HG02981 (cell line): ENCODE measurements at regions not wholly inside any gene's neighbourhood (a gene's known extent, or its start where the extent isn't known, plus 50 kb on each side); places are given as distances from the start of the nearest gene placed in this dataset.
"Not testable (repeated sequence)": the region's sequence is repeated elsewhere in the genome, so short reads cannot be mapped to it uniquely, and the experiment has no call there.

ENCODE experiments used
- ATAC-seq: cut with Tn5 transposase; IDR thresholded peaks from one replicate; pipeline ENCODE4 v1.9.1; 2021; ENCODE audit warnings: mild to moderate bottlenecking, moderate library complexity; ENCODE audit not compliant: unreplicated experiment

DNA sequence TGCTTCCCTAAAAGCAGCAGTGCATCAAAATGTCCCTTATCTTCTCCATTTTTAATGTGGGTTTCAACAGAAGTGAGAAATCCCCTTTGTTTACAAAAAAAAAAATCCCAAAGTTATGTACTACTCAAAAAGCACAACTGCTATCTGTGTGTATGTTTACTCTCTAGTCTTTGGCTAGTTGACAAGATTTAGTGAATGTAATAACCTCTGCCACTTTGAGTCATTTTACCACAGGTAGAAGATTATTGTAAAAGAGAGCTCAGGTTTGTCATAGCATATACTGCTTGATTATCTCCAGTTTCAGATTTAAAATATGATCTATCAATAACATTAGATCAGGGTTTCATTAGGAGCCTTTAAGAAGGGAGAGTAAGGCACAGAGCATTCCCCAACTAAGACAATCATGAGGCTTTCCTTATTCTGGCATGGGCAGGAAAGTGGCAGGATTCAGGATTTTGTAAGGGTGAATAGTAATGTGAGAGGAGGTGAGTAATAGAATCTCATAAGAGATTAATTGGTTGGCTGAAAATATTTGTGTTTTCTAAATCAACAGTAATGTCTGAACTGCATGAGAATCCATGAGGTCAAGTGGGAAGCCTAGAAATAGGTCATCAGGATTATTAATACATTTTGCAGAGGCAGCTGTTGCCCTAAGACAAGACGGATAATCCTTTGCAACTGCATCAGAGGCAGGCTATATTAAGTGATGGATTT lies 1780.3 kb upstream of the LRRTM1 start:
- no peak for ATAC-seq

DNA sequence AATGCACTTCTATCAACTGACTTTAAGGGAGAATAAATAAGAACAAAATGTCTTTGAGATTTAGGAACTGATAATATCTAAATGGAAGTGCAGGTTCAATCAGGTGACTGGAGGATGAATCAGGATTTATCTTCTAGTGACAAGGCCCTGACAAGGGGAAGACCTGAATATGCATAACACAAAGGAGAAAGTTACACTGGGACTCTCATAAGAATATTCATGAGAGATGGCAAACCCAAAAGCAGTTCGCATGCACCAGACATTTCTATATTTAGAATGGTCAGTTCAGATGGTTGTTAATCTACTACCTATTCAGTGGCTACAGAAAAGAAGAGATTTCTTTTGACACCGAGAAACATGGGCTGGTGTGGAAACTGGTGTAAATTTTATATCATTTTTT lies 1771.3 kb upstream of the LRRTM1 start:
- no peak for ATAC-seq

- no peak for ATAC-seq
Observed at GRCh38 chr2:82062463-82062862, 1757.9 kb upstream of the LRRTM1 start.

DNA sequence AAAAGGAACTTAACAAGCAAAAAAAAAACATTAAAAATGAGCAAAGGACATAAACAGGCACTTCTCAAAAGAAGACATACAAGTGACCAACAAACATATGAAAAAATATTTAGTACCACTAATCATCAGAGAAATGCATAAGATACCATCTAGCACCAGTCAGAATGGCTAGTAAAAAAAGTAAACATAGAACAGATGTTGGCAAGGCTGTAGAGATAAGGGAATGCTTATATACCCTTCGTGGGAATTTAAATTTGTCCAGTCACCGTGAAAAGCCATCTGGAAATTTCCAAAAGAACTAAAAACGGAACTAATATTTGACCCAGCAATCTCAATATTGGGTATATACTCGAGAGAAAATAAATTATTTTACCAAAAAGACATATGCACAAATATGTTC lies 1751.3 kb upstream of the LRRTM1 start:
- no peak for ATAC-seq

GRCh38 chr2:82043867-82044266 lies 1739.3 kb upstream of the LRRTM1 start:
- ATAC-seq, result no peak

GRCh38 chr2:82027921-82028615 lies 1723.5 kb upstream of the LRRTM1 start:
- no peak for ATAC-seq

GRCh38 chr2:82023710-82024109 lies 1719.2 kb upstream of the LRRTM1 start:
- no peak for ATAC-seq

GRCh38 chr2:82013641-82014040 lies 1709.1 kb upstream of the LRRTM1 start:
- no peak for ATAC-seq

DNA sequence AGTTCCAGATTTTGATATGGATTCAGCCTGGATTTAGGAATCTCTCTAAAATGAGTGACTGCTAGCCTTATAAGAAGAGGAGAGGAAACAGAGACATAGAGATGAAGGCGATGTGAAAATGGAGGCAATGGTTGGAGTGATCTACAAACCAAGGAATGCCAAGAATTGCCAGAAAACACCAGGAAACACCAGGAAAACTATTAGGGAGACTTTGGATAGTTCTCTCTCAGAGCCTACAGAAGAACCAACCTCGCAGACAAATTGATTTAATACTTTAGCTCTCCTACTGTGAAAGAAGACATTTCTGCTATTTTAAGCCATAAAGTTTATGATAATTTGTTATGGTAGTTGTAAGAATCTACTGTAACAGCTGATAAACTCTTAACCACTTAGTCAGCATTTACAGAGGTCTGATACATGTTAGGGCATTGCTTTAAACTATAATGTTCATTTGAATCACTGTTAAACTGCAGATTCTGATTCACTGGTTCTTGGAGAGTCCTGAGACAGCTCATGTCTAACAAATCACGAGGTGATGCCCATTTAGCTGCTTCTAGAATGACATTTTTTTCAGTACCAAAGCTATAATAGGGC lies 1702.6 kb upstream of the LRRTM1 start:
- ATAC-seq, result no peak

DNA sequence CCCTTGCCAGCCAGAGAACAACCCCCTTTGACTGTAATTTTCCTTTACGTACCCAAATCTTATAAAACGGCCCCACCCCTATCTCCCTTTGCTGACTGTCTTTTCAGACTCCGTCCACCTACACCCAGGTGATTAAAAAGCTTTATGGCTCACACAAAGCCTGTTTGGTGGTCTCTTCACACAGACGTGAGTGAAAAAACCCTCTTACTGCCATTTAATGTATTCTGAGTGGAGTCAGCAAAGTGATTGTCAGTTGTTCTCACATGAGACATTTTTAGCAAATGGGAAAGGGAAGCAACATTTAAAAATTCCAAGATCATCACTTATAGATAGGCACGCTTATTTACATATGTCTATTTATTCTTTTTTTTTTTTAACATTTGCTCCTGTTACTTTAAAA lies 1701.3 kb upstream of the LRRTM1 start:
- ATAC-seq, result not testable (repeated sequence)

DNA sequence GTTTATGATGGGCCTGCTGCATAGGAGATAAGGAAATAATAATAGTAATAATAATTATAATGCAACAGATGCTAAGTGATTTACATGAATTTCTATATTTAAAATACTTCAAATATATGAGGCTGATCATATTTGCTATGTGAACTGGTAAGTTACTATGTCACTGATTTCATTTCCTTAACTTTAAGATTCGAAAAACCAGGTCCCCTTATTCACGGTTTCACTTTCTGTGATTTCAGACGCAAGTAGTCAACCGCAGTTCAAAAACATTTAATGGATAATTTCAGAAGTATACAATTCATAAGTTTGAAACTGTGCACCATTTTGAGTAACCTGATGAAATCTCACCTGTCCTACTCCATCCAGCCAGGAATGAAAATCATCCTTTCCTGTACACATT lies 1697.1 kb upstream of the LRRTM1 start:
- no peak for ATAC-seq

DNA sequence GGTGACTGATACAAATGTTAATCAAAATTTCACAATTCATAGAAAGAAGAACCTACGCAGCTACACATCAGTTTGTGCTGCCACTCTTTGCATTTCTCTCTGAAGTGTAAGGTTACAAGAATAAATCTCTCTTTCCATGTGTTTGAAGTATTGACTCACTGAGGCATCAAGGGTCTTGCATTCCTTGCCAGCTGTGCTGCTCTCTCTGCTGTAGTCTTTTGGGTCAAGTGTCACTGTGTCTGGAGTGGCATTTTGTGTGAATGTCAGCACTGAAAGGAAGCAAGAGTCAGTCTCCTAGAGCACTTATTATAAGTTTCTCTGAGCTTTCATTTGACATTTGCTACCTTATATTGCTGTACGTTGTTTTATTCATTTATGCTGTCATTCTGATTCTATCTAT lies 1696.1 kb upstream of the LRRTM1 start:
- ATAC-seq, result no peak

GRCh38 chr2:81996332-81996731 lies 1691.8 kb upstream of the LRRTM1 start:
- ATAC-seq, result no peak

- no peak for ATAC-seq
Observed at GRCh38 chr2:81991282-81991681, 1686.7 kb upstream of the LRRTM1 start.

DNA sequence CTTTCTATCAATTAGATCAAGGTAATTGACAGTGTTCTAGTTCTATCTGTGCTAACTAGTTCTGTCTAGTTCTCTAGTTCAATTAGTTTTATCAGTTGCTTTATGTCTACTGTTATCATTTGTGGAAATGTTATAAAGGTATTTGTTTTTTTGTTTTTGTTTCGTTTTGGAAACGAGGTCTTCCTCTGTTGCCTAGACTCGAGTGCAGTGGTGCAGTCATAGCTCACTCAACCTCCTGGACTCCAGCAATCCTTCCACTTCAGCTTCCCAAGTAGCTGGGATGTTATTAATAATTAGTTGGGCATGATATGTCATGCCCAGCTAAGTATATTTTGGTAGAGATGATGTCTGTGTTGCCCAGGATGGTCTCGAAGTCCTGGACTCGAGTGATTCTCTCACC lies 1682.8 kb upstream of the LRRTM1 start:
- no peak for ATAC-seq

DNA sequence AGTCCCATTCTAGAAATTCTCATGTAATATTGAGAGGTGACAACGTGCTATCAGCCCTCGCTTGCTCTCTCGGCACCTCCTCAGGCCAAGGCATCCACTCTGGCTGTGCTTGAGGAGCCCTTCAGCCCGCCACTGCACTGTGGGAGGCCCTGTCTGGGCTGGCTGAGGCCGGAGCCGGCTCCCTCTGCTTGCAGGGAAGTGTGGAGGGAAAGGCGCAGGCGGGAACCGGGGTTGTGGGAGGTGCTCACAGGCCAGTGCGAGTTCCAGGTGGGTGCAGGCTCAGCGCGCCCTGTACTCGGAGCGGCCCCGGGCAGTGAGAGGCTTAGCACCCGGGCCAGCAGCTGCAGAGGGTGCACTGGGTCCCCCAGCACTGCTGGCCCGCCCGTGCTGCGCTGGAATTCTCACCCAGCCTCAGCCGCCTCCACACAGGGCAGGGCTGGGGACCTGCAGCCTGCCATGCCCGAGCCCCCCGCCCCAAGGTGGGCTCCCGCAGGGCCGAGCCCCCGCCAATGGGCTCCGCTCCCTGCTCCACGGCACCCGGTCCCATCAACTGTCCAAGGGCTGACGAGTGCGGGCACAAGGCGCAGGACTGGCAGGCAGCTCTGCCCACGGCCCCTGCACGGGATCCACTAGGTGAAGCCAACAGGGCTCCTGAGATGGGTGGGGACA lies 1680.6 kb upstream of the LRRTM1 start:
- ATAC-seq, result no peak

DNA sequence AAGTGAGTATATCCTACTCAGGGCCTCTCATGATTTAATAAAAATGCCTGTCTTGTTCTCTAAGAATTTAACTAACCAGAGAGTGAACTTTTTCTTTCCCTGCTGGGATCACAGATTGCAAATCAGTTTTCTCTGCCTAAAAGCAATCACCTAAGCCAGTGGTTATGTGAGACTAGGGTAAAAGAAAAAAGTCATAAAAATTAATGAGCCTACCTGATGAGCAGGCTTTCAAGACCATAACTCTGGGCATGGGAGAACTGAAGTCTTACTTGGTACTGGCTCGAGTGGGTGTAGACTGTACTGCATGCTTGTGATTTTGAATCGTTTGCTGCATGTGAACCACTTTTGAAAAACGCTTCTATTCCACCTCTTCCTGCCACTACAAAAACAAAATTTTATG lies 1677.0 kb upstream of the LRRTM1 start:
- ATAC-seq, result no peak

DNA sequence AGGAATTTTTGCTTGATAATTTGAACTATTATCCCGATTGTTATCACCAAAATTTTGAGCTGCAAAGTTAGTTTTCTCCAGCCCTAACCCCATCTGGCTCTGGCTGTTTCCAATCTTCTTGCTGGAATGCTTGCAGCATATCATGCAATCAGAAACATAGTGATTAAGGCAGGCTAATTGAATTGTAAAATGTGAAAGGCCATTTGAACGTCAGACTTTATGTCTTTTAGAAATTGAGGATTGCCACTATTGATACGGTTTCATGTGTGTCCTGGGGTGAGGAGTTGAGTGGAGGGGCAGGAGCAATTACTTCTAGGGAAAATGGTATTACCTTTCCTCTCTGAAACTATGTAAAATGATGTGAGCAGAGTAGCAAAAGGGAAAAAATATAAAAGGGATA lies 1674.5 kb upstream of the LRRTM1 start:
- no peak for ATAC-seq

DNA sequence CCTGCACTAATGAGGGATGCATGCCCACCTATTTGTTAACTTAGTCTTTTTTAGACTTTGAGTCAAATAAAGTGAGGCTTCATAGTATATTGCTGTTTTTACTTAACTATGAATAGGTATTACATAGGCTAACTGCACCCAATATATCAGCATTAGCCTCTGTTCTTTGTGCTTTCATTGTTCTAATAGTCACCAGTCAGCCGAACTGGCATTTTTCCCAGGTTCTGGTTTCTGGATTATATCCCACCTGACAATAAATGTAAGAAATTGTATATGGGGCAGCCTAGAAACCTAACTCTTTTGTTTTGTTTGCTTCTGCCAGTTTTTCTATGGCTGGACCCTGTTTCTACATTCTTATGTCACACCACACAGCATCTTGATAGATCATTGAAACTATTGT lies 1672.4 kb upstream of the LRRTM1 start:
- ATAC-seq, result no peak

DNA sequence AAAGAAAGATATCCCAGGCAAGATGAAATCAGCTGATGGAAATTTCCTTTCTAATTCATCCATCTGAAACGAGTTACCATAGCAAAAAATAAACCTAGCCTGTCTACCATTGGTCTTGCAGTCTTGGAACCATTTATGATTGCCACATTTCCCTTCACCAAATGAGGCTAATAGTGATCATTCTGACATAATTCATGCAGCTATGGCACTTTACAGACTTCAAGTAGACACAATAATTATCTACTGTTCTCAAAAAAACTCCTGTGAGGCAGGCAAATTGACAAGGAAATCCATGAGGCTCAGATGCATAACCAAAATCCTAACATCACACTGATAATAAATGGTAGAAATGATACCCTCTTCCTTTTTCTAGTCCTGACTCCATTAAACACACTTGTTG lies 1669.7 kb upstream of the LRRTM1 start:
- ATAC-seq, result no peak

- no peak for ATAC-seq
Observed at GRCh38 chr2:81942876-81943275, 1638.3 kb upstream of the LRRTM1 start.
